OCI-LY7 (cell line): ENCODE measurements at regions not wholly inside any gene's neighbourhood (a gene's known extent, or its start where the extent isn't known, plus 50 kb on each side); places are given as distances from the start of the nearest gene placed in this dataset.

ENCODE experiments used
- BruUV-seq: library from RNA; stranded (reverse); fragments of 400-500 nt; replicated peaks from 2 replicates; lab custom pipeline; 2021; lab: Mats Ljungman, UMichigan
- CTCF ChIA-PET: fragments of 300-600 bp; sonication (Branson Sonifier 250); formaldehyde crosslinking; loops from one replicate; lab custom pipeline; 2022; ENCODE audit warnings: antibody characterized with exemption; ENCODE audit not compliant: unreplicated experiment; lab: Charles Lee
- POLR2A ChIA-PET: fragments of 300-600 bp; sonication (Branson Sonifier 250); formaldehyde crosslinking; loops from one replicate; lab custom pipeline; 2022; ENCODE audit warnings: antibody characterized with exemption; lab: Charles Lee
- DNase-seq: peaks from one replicate; pipeline ENCODE4 v3.0.0-alpha.2; 2015; ENCODE audit warnings: low spot score
- H2AFZ ChIP-seq: fragments of 200-600 bp; sonication (generic), shearing (Covaris generic); 2 replicates; pipeline ENCODE4 v1.6.1; 2014; ENCODE audit warnings: mild to moderate bottlenecking, antibody characterized with exemption, low read length, moderate library complexity
- H3K27ac ChIP-seq: fragments of 200-600 bp; sonication (generic); 2 replicates; pipeline ENCODE4 v1.5.1; 2014; ENCODE audit warnings: mixed run types, low read depth, mild to moderate bottlenecking, moderate library complexity, low read length, inconsistent platforms; ENCODE audit not compliant: poor library complexity, severe bottlenecking
- H3K36me3 ChIP-seq: fragments of 200-600 bp; sonication (generic); 2 replicates; pipeline ENCODE4 v1.6.1; 2014; ENCODE audit warnings: mild to moderate bottlenecking, antibody characterized with exemption, low read length, moderate library complexity, mixed read lengths; ENCODE audit not compliant: insufficient read depth
- H3K4me1 ChIP-seq: fragments of 200-600 bp; sonication (generic); 2 replicates; pipeline ENCODE4 v1.5.1; 2014; ENCODE audit warnings: mild to moderate bottlenecking, low read length; ENCODE audit not compliant: insufficient read depth, poor library complexity, severe bottlenecking
- H3K4me2 ChIP-seq: fragments of 200-600 bp; sonication (generic); 2 replicates; pipeline ENCODE4 v1.6.1; 2014; ENCODE audit warnings: mild to moderate bottlenecking, low read length
- H3K4me3 ChIP-seq: fragments of 200-600 bp; sonication (generic); 2 replicates; pipeline ENCODE4 v1.5.1; 2014; ENCODE audit warnings: mild to moderate bottlenecking, low read depth, low read length; ENCODE audit not compliant: poor library complexity, severe bottlenecking
- H3K79me2 ChIP-seq: fragments of 200-600 bp; sonication (generic); 2 replicates; pipeline ENCODE4 v1.6.1; 2016; ENCODE audit warnings: low read depth, mild to moderate bottlenecking, low read length, moderate library complexity, mixed read lengths; ENCODE audit not compliant: insufficient read depth
- H3K9me2 ChIP-seq: fragments of 200-600 bp; sonication (generic); 2 replicates; pipeline ENCODE4 v1.6.1; 2016; ENCODE audit warnings: mild to moderate bottlenecking, low read length, mixed read lengths; ENCODE audit not compliant: insufficient read depth
- H3K9me3 ChIP-seq: fragments of 200-600 bp; sonication (generic); 2 replicates; pipeline ENCODE4 v1.6.1; 2014; ENCODE audit warnings: mild to moderate bottlenecking, mixed run types, low read length, mixed read lengths
- H4K20me1 ChIP-seq: fragments of 200-600 bp; sonication (generic); 2 replicates; pipeline ENCODE4 v1.6.1; 2014; ENCODE audit warnings: mild to moderate bottlenecking, antibody characterized with exemption, low read length, moderate library complexity, mixed read lengths; ENCODE audit not compliant: insufficient read depth
- CTCF ChIP-seq: fragments of 200-600 bp; sonication (generic); conservative IDR thresholded peaks from 2 replicates; pipeline ENCODE4 v1.5.1; 2014; ENCODE audit warnings: mild to moderate bottlenecking, antibody characterized with exemption, low read length, moderate library complexity, mixed read lengths
- EZH2phosphoT487 ChIP-seq: fragments of 200-600 bp; sonication (generic); IDR thresholded peaks from 2 replicates; pipeline ENCODE4 v1.6.1; 2018; ENCODE audit warnings: low read depth, borderline replicate concordance, mild to moderate bottlenecking, mixed run types, antibody characterized with exemption, low read length, moderate library complexity, mixed read lengths
- intact Hi-C: fragments of 100-400 bp; cut with micrococcal nuclease; formaldehyde crosslinking; loops from one replicate; pipeline ENCODE4 v1.10.0; 2022; ENCODE audit not compliant: unreplicated experiment

GRCh38 chr14:65261946-65262345 lies 150.6 kb upstream of the FUT8 start:
- H2AFZ ChIP-seq: no peak overlapping the region
- H3K27ac ChIP-seq: no peak overlapping the region
- no peaks in the 10 kb centered on the region for H3K79me2 ChIP-seq
- no peak for DNase-seq
- POLR2A ChIA-PET: interaction anchor here (0.5 kb wide), 1 partner anchor 90 kb away, joined by 3 read pairs; no protein-coding TSS in a partner anchor
- no peaks in the 10 kb centered on the region; the same call in 1 of the 2 replicates for H3K9me3 ChIP-seq
- no peaks in the 10 kb centered on the region; the same call in 1 of the 2 replicates for H3K36me3 ChIP-seq
- intact Hi-C loops: no loop called here
- TF ChIP-seq EZH2phosphoT487: no peak
- no peak for TF ChIP-seq CTCF
- CTCF ChIA-PET: no interaction called here
- BruUV-seq: no TSS peak
- H3K4me1 ChIP-seq: no peaks in the 10 kb centered on the region
- H3K4me3 ChIP-seq: no peak overlapping the region
- H3K4me2 ChIP-seq: no peak overlapping the region
- H3K9me2 ChIP-seq: no peaks in the 10 kb centered on the region
- H4K20me1 ChIP-seq: no peaks in the 10 kb centered on the region

GRCh38 chr14:65263177-65263788 lies 149.2 kb upstream of the FUT8 start:
- no peak overlapping the region for H2AFZ ChIP-seq
- no peak overlapping the region for H3K4me3 ChIP-seq
- H3K4me2 ChIP-seq: no peak overlapping the region
- H3K79me2 ChIP-seq: no peaks in the 10 kb centered on the region
- no peaks in the 10 kb centered on the region; the same call in 1 of the 2 replicates for H3K9me3 ChIP-seq
- intact Hi-C loops: no loop called here
- no peak for DNase-seq
- TF ChIP-seq EZH2phosphoT487 (no peak), CTCF (no peak)
- no peaks in the 10 kb centered on the region for H3K4me1 ChIP-seq
- H4K20me1 ChIP-seq: no peaks in the 10 kb centered on the region
- ChIA-PET CTCF (no interaction called here), POLR2A (no interaction called here)
- H3K9me2 ChIP-seq: no peaks in the 10 kb centered on the region
- no peak overlapping the region for H3K27ac ChIP-seq
- no TSS peak for BruUV-seq
- H3K36me3 ChIP-seq: no peaks in the 10 kb centered on the region; the same call in 1 of the 2 replicates

GRCh38 chr14:65267856-65268255 lies 144.7 kb upstream of the FUT8 start:
- intact Hi-C loops: no loop called here
- BruUV-seq: no TSS peak
- Histone ChIP-seq H3K4me2 (no peak overlapping the region), H3K79me2 (no peaks in the 10 kb centered on the region), H2AFZ (no peak overlapping the region), H3K9me3 (no peaks in the 10 kb centered on the region), H3K27ac (no peak overlapping the region), H3K4me1 (peaks cover 6% of the 10 kb centered on the region), H3K9me2 (no peaks in the 10 kb centered on the region), H3K36me3 (no peaks in the 10 kb centered on the region), H3K4me3 (no peak overlapping the region), H4K20me1 (no peaks in the 10 kb centered on the region)
- DNase-seq: no peak
- TF ChIP-seq CTCF (no peak), EZH2phosphoT487 (no peak)
- ChIA-PET CTCF (no interaction called here), POLR2A (no interaction called here)
